IPS-18c (cell line): ENCODE measurements at regions not wholly inside any gene's neighbourhood (a gene's known extent, or its start where the extent isn't known, plus 50 kb on each side); places are given as distances from the start of the nearest gene placed in this dataset.

ENCODE experiments used
- H3K4me3 ChIP-seq: 2 replicates; pipeline ENCODE4 v1.7.0; 2013; ENCODE audit warnings: low read depth, mild to moderate bottlenecking, low read length, moderate library complexity; ENCODE audit not compliant: insufficient read depth
- H3K9me3 ChIP-seq: one replicate; pipeline ENCODE4 v1.6.1; 2013; ENCODE audit warnings: mild to moderate bottlenecking, low read length, moderate library complexity; ENCODE audit not compliant: control insufficient read depth, insufficient read depth

DNA sequence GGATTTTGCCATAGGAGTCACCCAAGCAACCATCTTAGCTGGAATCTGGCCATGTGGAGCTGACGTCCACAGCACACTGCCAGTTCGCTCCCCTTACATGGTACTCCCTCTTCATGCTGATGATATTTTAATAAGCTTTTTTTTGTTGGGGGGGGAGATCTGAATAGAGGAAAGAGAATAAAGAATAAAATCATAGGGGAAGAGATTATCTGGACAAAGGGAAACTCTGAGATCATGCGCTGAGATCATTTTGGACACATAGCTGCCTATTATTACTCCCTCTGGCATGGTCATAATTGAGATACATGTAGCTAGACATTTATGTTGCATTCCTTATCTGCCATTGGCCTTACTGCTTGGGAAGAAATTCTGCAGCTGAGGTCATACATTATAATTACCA lies 282.7 kb downstream of the HTR7 start:
- Histone ChIP-seq H3K4me3 (no peak overlapping the region), H3K9me3 (peaks cover 6% of the 10 kb centered on the region)

DNA sequence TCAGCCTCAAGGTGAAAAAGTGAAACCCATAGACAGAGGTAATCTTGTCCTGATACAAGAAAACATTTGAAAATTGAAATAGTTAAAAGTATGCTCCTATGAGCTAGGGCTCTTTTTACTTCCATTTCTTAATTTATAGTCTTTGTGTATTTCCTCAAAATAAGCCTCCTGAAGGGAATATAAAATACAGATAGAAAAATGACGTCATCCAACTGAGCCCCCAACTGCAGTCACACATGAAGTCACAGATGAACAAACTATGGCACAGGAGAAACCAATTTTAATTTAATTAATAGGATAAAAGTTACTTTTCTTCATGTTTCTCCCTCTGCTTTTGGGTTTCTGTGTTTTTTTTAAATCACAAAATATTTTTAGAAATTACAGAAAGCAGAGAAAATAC lies 280.3 kb downstream of the HTR7 start:
- H3K4me3 ChIP-seq: no peak overlapping the region
- H3K9me3 ChIP-seq: peaks cover 3% of the 10 kb centered on the region

DNA sequence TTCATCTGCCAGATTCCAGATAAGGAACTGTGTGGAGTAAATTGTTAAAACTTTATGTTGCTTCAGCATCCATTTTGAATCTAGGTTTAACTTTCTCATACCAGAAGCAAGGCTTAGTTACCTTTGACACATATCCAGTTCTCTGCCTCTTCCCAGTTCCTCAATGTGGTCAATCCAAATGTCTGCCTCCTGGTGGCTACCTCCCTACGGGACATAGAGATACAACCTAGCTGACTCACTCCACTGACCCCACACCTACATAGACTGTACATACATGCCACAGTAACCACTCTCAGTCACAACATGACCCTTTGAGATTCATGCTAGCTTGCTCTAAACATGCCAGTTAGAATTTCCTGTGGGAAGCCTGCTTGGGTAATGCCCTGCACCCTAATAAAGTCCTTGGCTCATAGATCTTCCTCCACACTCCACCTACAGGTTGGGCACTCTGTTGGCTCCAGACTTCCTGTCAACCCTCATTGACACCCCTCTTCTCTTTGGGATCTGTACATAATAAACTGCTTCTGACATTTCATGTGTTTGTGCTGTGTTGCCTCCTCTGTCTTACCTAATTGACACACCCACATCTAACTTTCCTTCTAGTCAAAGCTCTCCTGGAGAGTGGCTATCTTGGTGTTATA lies 278.1 kb downstream of the HTR7 start:
- no peak overlapping the region for H3K4me3 ChIP-seq
- H3K9me3 ChIP-seq: no peaks in the 10 kb centered on the region

DNA sequence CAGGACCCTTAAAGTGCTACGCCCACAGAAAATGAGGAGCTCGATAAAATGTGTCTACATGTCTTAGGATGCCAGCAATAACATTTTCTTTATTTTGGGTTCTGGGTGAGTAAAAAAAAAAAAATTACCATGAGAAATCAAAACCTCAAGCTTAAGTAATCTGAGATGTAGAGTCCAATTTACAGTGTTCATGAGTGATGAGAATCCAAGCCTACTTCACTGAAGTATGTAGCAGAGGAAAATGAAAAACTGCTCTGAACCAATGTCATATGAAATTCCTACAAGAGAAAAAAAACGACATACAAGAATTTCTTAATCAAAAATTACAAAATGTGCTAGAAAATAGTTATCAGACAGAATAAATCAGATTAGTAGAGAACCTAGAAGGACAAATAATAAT lies 274.4 kb downstream of the HTR7 start:
- Histone ChIP-seq H3K9me3 (no peaks in the 10 kb centered on the region), H3K4me3 (no peak overlapping the region)

DNA sequence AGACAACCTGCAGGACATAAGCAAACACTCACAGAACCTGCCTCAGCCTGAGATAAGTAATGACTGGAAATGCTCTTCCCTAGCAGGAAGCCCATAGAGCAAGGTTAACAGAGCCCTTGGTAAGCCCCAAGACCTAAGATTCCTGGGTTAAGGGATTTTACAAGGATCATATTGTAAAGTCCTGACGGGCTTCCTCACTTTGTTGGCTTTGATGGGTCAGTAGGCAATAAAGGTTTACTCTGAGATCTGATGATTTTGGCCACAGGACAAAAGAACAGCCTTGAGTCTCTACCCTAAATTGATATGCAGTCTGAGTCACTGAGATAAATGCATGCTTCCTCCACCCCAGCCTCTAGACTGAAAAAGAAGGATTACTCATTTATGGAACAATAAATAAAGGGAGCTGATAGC lies 270.8 kb downstream of the HTR7 start:
- H3K9me3 ChIP-seq: no peaks in the 10 kb centered on the region
- no peak overlapping the region for H3K4me3 ChIP-seq

DNA sequence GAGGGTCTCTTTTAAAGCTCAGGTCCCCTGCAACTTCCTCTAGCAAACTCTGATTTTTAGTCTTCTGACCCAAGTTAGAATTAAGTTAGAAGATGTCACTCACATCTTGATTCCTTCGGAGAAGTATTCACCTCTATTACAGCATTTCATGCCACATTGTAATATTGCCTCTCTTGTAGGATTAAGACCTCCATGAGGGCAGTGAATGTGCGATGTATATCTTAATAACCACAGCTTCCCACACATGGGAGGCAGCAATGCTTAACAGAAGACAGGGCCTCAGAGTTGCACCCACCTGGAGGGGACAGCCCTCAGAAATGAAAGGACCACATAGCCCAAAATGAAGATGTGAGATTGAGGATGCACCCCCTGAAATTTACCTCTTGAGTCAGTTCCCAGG lies 270.3 kb downstream of the HTR7 start:
- Histone ChIP-seq H3K9me3 (no peaks in the 10 kb centered on the region), H3K4me3 (no peak overlapping the region)

DNA sequence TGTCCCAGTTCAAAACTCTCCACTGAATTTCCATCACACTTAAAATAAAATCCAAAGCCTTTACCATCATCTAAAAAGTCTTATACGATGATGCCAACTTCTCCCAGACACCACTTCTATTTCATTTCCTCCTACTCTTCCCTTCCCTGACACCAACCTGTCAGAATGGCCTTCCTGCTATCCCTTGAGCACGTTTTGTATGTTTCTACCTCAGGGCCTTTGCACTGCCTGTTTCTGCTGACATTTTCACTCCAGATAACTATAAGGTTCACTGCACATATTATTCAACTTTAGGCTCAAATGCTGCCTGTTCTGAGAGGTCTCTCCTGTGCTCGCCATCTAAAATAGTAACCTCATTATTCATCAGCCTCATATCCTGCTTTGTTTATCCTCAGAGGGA lies 269.6 kb downstream of the HTR7 start:
- H3K4me3 ChIP-seq: no peak overlapping the region
- H3K9me3 ChIP-seq: no peaks in the 10 kb centered on the region

DNA sequence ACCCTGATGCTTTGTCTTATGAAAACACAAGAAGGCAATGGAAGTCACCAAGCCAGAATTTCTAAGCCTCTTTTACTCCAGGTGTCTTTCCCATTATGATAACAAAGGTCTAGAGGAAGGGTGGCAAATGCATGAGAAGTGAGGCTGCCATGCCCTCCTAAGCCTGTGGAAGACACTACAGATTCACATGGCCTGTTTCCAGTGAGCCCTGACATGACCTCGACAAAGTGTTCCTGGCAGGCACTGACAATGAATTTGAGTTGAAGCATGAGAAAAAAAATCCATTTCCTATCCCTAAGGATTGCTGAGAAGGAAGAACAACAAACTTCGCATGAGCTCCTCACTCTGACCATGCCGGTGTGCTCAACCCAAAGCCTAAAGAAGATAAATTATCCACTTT lies 268.0 kb downstream of the HTR7 start:
- Histone ChIP-seq H3K9me3 (no peaks in the 10 kb centered on the region), H3K4me3 (no peak overlapping the region)

DNA sequence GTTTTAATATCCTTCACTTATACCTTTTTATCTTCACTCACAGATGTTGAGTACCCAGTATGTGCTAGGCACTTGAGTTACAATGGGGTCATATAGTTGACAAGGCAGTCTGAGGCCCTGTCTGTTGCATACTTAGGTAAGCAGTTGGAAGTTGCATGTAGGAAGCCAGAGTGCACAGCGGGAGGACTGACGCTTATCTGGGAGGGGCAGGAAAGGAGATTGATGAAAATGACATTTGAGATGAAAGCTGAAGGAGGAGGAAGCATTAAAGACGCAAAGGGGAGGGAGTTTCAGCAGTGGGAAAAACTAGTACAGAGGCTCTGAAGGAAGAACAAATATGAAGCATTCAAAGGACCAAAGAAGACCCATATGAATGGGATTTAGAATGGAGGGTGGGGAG lies 266.2 kb downstream of the HTR7 start:
- H3K9me3 ChIP-seq: no peaks in the 10 kb centered on the region
- no peak overlapping the region for H3K4me3 ChIP-seq

DNA sequence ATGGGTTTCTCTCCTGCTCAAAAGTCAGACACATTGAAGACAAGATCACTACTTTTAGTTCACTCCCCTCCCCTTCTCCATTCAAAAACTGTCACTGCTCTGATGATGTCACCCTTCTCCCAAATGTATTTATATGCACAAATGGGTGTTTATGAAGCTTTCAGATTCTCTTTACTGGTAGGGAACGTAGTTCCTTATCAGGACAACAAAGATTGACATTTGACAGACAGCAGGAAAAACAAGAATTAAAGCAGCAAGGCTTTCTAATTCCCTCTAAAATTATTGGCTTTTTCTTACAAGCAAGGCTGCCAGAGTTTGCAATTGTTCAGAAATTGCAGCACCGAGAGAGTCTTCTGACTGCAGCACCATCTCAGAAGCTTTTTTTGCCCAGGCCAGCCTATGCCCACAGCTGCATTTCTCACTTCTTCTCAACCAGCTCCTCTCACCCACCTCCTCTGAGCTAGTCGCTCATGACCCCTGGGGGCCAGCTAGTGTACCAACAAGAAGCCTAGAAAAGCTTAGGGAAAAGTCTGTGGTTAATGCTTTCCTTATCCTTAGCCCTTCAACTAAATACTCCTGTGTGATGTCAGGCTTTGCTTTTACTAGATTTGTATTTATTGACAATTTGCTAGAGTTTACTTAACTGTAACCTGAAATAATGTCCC lies 265.1 kb downstream of the HTR7 start:
- H3K4me3 ChIP-seq: no peak overlapping the region

DNA sequence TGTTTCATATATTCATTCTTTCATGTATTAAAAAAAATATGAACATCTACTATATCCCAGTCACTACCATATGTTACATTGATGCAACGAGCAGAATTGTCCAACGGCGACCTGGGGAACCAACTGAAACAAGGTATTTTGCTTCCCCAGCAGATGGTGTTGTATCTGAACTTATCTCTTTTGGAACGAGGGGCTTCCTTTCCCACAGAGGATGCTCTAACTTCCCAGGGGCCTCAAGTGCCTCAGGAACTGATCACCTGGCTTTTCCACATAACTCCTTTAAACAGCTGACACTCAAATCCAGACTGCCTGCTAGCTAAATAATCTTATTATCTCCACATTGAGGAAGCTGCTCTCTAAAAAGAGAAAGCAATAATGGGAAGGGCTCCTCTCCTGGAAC lies 259.3 kb downstream of the HTR7 start:
- no peaks in the 10 kb centered on the region for H3K9me3 ChIP-seq

More for the DNA sequence above, 265.1 kb downstream of the HTR7 start:
- H3K9me3 ChIP-seq: no peaks in the 10 kb centered on the region

DNA sequence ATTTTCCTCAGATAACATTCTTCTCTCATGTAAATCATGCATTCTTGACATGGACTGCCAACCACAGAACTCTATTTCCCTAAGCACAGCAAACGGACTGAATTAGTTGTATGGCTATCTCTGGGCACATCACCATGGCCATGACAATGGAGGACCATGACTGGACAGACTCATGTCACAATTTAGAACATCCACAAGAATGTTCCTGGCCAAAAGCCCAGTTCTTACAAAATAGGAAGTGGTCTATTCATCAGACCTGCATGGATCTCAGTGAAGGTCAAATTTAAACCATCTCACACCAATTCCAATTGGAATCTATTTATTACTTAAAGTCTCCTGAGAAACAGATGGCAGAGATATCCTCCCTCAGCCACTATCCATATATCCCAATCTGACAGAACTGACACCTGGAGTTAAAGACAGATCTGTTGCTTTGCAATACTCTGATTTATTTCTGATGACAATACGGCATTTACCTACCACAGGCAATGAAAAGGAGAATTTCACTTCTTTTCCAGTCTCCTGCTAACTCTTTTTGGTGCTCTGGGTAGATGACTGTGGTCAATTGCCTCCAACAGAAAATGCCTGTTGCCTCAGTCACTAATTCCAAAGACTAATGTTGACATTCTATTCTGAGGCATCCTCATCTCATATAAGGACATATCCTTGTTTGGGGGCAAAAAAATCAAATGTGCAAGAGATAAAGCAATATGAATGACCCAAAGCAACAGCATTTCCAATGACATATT lies 254.8 kb downstream of the HTR7 start:
- no peak overlapping the region for H3K4me3 ChIP-seq
- no peaks in the 10 kb centered on the region for H3K9me3 ChIP-seq

More for the DNA sequence above, 259.3 kb downstream of the HTR7 start:
- H3K4me3 ChIP-seq: no peak overlapping the region

DNA sequence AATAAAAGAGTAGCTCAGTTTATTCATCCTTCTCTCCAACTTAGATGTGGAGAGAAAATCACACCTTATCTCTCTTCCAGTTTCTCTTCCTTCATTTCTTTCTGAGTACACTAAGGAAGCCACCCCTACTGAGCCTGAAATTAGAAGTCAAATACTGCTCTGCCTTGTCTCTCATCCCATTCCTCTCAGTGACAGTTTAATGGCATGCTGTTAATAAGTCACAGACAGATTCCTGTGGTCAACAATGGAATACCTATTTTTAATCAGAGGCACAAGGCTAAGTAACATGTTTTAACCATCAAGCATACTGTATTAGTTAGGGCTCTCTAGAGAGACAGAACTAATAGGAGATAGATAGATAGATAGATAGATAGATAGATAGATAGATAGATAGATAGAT lies 253.2 kb downstream of the HTR7 start:
- Histone ChIP-seq H3K4me3 (no peak overlapping the region), H3K9me3 (no peaks in the 10 kb centered on the region)

DNA sequence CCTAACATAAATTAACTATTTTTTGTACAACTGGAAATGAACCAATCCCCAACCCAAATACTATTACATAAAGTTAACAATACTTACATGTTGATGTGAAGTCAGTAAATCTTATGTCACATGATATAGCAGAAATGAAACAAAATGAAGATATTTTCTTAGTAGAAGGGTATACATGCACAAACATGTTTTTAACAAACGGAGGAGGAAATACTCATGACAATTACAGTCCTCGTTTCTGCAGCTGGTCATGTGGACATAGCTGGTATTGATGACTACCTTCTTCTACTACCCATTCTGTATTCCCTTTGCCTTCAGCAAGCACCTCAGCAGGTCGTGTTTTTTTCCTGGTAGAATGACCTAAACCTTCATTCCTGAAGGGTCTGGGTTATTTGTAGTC lies 252.3 kb downstream of the HTR7 start:
- Histone ChIP-seq H3K4me3 (no peak overlapping the region), H3K9me3 (no peaks in the 10 kb centered on the region)

DNA sequence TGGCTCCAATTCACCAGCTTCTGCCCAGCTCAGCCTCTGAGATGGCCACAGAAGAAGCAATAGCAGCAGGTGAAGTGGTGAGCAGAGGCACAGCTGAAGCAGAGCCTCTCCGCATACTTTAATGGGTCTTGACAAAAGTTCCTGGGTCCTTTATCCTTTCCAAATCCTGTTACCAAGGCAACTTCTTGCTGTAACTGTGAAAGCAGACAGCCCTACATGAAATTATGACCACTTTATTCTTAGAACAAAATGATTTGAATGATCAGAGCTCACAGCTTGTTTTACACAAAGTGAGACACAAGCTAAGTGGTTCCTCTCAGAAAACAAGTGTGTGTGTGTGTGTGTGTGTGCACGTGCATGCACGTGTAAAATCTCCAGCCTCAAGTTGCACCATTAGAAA lies 245.6 kb downstream of the HTR7 start:
- Histone ChIP-seq H3K9me3 (no peaks in the 10 kb centered on the region), H3K4me3 (no peak overlapping the region)

DNA sequence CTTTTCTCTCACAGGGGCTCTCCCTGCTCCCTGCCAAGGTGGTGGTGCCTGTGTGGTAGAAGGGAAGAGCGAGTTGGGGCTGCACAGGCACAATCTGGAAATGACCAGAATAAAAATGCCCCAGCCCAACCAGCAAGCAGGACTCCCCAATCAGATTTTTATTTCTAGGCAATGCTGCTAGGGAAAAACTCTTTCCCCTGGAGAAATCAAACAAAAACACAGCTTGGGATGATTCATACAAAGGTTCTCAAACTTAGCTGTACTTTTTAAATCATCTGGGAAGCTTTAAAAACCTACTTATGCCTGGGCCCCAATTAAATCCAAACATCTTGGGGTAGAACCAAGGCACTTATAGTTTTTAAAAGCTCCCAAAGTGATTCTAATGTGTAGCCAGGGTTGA lies 243.2 kb downstream of the HTR7 start:
- Histone ChIP-seq H3K9me3 (no peaks in the 10 kb centered on the region), H3K4me3 (no peak overlapping the region)

DNA sequence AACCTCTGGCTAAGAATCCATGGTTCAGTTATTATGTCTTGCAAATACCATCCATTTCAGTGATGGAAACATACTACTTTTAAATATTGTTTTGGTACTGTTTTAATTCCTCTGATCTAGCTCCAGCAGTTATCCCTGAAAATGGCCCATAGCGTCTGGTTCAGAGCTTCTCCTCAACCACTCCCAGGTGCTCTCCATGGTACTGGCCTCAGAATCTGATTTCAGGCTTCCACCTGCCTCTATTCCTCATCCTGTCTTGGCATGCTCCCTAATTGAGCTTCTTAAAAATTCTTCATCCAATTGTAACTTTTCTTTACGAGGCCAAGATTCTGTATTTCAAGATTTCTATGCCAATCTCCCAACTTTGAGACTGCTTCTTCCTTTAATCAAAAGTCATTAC lies 236.3 kb downstream of the HTR7 start:
- H3K4me3 ChIP-seq: no peak overlapping the region
- no peaks in the 10 kb centered on the region for H3K9me3 ChIP-seq

DNA sequence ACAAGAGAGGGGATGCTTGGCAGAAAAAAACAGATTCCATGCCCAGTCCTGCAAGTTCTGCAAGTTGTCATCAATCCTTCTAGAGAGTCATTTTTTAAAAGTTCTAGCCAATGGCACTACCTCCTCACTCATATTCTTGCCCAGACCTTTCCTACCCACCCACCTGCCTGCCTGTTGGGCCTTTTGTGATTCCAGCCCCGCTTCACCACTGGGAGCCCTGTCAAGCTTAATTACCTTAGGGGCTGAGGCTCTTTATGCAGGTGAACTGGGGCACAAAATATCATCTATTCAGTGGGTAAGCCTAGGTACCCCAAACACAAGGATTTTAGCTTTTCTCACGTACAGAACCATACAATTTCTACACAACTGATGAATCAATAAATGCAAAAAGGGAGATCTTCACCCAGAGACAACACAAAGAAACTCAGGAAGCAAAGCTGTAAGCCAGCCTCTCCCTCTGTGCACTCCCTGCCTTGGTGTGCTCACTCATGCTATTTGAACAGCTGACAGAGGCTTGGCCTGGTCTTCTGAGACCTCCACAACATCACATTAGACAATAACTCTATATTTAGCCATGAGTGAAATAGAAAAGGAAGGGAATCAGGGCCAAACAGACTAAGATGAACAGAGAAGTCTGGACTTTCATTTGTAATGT lies 222.6 kb downstream of the HTR7 start:
- Histone ChIP-seq H3K9me3 (no peaks in the 10 kb centered on the region), H3K4me3 (no peak overlapping the region)
